ENCODE measurements at regions not wholly inside any gene's neighbourhood (a gene's known extent, or its start where the extent isn't known, plus 50 kb on each side); places are given as distances from the start of the nearest gene placed in this dataset.
"Not testable (repeated sequence)": the region's sequence is repeated elsewhere in the genome, so short reads cannot be mapped to it uniquely, and the experiment has no call there.

DNA sequence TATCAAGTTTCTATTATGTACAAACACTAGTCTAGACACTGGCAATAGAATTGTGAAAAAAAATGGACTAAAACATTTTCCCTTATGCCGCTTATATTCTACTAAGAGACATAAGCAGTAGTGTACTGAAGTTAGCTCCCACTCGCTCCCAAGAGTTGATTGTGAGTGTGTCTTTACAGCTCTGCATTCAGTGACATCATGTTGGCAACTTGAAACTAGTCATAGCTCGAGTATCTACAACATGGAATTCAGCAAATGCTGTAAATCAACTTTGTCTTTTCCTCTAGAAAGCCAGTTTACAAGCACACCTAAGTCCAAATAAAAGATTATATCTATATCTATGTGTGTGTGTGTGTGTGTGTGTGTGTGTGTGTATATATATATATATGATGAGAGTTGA, 58.8 kb upstream of the MAGI2 start:
- no peaks in the 10 kb centered on the region for H3K9me3 ChIP-seq
- intact Hi-C loops (cut with DNase I), result no loop called here
- DNase-seq, result no peak
- TF ChIP-seq, protein P1, sequence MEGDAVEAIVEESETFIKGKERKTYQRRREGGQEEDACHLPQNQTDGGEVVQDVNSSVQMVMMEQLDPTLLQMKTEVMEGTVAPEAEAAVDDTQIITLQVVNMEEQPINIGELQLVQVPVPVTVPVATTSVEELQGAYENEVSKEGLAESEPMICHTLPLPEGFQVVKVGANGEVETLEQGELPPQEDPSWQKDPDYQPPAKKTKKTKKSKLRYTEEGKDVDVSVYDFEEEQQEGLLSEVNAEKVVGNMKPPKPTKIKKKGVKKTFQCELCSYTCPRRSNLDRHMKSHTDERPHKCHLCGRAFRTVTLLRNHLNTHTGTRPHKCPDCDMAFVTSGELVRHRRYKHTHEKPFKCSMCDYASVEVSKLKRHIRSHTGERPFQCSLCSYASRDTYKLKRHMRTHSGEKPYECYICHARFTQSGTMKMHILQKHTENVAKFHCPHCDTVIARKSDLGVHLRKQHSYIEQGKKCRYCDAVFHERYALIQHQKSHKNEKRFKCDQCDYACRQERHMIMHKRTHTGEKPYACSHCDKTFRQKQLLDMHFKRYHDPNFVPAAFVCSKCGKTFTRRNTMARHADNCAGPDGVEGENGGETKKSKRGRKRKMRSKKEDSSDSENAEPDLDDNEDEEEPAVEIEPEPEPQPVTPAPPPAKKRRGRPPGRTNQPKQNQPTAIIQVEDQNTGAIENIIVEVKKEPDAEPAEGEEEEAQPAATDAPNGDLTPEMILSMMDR (IDR thresholded peaks at IDR 0.05), result no peak
- H3K27me3 ChIP-seq, result no peaks in the 10 kb centered on the region
- ATAC-seq, result no peak
- WGBS, 2 donors, result 54 to 60% methylated on average over 3 of the region's 3 CpGs
- FAIRE-seq, result no peak
- H3K4me1 ChIP-seq, result no peaks in the 10 kb centered on the region
- no peak overlapping the region for H3K4me3 ChIP-seq
- H3K36me3 ChIP-seq, result no peaks in the 10 kb centered on the region
- no peak overlapping the region for H3K27ac ChIP-seq

DNA sequence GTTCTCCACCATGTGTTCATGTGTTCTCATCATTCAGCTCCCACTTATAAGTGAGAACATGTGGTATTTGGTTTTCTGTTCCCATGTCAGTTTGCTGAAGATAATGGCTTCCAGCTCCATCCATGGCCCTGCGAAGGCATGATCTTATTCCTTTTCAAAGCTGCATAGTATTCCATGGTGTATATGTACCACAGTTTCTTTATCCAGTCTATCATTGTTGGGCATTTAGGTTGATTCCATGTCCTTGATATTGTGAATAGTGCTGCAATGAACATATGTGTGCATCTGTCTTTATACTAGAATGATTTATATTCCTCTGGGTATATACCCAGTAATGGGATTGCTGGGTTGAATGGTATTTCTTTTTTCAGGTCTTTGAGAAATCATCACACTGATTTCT, 57.6 kb upstream of the MAGI2 start:
- 67 to 79% methylated on average over 1 of the region's 1 CpG for WGBS, 2 donors
- H3K4me1 ChIP-seq; ATAC-seq; FAIRE-seq; DNase-seq; intact Hi-C loops (cut with DNase I); H3K36me3 ChIP-seq; H3K4me3 ChIP-seq; H3K27ac ChIP-seq; H3K27me3 ChIP-seq; H3K9me3 ChIP-seq: not testable (repeated sequence)

DNA sequence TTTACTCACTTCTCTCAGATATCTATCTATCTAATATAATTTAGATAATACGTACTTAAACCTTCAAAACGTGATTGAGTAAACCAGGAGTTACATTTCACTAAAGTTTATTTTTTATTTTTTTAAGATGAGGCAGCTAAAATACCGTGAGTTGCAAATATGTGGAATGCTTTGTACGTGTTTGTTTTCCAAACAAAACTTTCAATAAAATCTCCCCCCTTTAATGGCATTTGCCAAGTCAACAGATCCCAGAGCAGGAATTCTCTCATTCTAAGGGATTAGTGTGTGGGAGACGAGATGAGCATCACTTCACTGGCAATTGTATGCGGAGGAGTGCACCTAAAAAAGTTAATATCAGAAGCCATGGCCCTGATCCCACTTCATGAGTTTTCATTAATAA, 53.7 kb upstream of the MAGI2 start:
- no peak for DNase-seq
- no peak for FAIRE-seq
- 31 to 33% methylated on average over 6 of the region's 6 CpGs for WGBS, 2 donors
- H3K27ac ChIP-seq, result no peak overlapping the region
- H3K27me3 ChIP-seq, result no peaks in the 10 kb centered on the region
- intact Hi-C loops (cut with DNase I), result no loop called here
- H3K4me1 ChIP-seq, result no peaks in the 10 kb centered on the region
- TF ChIP-seq, protein P1 (IDR thresholded peaks at IDR 0.05), result no peak
- H3K9me3 ChIP-seq, result no peaks in the 10 kb centered on the region
- H3K36me3 ChIP-seq, result no peaks in the 10 kb centered on the region
- ATAC-seq, result no peak
- no peak overlapping the region for H3K4me3 ChIP-seq

DNA sequence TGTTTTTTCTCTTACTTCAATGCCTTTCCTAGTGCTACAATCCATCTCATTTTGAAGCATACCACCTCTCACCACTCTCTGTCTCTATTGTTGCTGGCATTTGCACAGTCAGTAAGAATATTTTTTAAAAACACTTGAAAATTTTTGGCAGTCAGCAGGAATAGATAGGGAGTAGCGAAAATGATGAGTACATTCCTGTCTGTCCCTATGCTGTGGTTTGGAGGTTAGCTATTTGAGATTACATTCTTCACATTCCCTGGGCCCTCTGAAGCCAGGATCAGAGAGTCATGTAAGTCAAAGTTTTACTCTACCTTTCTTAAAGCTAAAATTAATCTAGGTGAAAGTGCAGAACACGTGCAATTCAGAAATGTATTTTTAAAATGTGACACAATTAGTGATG, 53.0 kb upstream of the MAGI2 start:
- Histone ChIP-seq H3K36me3 (no peaks in the 10 kb centered on the region), H3K9me3 (no peaks in the 10 kb centered on the region), H3K4me1 (no peaks in the 10 kb centered on the region), H3K27me3 (no peaks in the 10 kb centered on the region), H3K27ac (no peak overlapping the region), H3K4me3 (no peak overlapping the region)
- 20 to 24% methylated on average over 2 of the region's 2 CpGs for WGBS, 2 donors
- FAIRE-seq (no peak), DNase-seq (no peak), ATAC-seq (no peak)
- intact Hi-C loops (cut with DNase I), result no loop called here
- TF ChIP-seq, protein P1 (IDR thresholded peaks at IDR 0.05), result no peak

DNA sequence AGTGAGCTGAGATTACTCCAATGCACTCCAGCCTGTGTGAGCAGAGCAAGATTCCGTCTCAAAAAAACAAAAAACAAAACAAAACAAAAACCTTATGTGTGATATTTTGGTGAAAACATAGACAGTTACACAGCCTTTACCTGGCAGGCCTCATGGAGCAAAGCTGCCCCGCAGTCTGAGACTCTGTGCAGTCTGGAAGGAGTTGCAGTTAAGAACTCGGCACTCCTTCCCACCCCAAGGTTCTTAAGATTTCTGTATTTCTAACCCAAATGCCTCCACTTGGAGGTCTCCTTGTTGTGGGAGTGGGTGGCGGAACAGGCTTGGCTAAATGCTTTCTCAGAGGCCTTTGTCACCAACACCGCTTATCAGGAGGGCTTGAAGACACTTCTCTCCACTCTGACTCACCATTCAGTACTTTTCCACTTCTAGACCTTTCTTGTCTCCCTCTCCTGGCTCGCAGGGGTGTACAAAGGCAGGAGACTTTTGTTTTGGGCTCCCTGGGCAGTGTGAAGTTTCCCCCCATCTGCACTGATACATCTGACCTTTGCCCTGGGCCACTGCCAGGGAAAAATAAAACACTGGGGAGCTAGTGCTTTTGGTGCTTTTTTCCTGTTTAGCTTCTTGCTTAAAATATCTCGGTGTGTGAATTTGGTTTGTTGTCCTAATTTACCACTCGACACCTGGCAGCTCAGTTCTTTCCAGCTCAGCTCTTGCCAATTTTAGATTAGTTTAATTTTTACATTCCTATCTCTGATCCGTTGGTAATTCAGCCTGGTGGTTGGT, 51.3 kb upstream of the MAGI2 start:
- no peaks in the 10 kb centered on the region for H3K27me3 ChIP-seq
- DNase-seq, result no peak
- no peak overlapping the region for H3K27ac ChIP-seq
- H3K36me3 ChIP-seq, result no peaks in the 10 kb centered on the region
- no peak overlapping the region for H3K4me3 ChIP-seq
- TF ChIP-seq, protein P1 (IDR thresholded peaks at IDR 0.05), result no peak
- no peaks in the 10 kb centered on the region for H3K4me1 ChIP-seq
- intact Hi-C loops (cut with DNase I), result no loop called here
- no peaks in the 10 kb centered on the region for H3K9me3 ChIP-seq
- 49 to 54% methylated on average over 9 of the region's 9 CpGs for WGBS, 2 donors
- ATAC-seq, result no peak
- FAIRE-seq, result no peak

Data from pancreas (tissue), 10 donors.